Right ventricle myocardium inferior (tissue), 1 donor: ENCODE measurements at regions not wholly inside any gene's neighbourhood (a gene's known extent, or its start where the extent isn't known, plus 50 kb on each side); places are given as distances from the start of the nearest gene placed in this dataset.
"Not testable (repeated sequence)": the region's sequence is repeated elsewhere in the genome, so short reads cannot be mapped to it uniquely, and the experiment has no call there.

Experiments used
- ATAC-seq: fragments of 200-7000 bp; cut with Tn5 transposase; one replicate; pipeline ENCODE4 v1.9.1; 2020; ENCODE audit warnings: mild to moderate bottlenecking, moderate library complexity
- DNase-seq: peaks from one replicate; pipeline ENCODE4 v3.0.0; 2021; ENCODE audit errors: missing footprints
- intact Hi-C: fragments of 100-400 bp; cut with DNase I; formaldehyde crosslinking; loops from one replicate; pipeline ENCODE4 v1.11.0; 2022
- donor health status: DM: no; HTN: yes; CAD: no; lungs with severe emphysema.

DNA sequence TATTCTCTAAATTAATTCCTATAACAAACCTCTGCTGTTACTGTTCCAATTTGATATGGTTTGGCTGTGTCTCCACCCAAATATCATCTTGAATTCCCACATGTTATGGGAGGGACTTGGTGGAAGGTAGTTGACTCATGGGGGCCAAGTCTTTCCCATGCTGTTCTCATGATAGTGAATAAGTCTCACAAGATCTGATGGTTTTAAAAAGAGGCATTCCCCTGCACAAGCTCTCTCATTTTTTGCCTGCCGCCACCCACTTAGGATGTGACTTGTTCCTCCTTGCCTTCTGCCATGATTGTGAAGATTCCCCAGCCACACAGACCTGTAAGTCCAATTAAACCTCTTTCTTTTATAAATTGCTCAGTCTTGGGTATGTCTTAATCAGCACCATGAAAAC is 104.3 kb upstream of the SLC25A48 start:
- DNase-seq, ATAC-seq, intact Hi-C loops: not testable (repeated sequence)

DNA sequence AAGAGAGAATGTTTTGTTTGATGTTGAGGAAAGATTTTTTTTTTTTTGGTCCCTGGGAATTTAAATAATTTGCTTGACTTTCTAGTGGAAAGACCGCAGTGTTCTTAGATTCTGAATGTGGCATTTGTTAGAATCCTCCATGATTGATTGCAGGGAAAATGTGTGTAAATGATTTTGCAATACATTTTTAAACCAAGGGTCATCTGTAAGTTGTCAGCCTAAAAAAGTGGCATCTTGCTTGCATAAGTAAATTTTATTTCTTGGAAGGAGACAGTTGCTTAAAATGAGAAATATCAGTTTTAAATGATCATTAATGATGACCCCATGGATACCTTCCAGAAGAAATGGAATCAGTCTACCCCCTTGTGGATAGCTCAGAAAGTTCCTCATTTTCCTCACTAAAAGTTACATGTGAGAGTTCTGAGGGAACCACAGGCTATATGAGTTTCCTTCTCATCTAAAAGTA is 105.1 kb upstream of the SLC25A48 start:
- intact Hi-C loops = no loop called here
- ATAC-seq (no peak), DNase-seq (no peak)

DNA sequence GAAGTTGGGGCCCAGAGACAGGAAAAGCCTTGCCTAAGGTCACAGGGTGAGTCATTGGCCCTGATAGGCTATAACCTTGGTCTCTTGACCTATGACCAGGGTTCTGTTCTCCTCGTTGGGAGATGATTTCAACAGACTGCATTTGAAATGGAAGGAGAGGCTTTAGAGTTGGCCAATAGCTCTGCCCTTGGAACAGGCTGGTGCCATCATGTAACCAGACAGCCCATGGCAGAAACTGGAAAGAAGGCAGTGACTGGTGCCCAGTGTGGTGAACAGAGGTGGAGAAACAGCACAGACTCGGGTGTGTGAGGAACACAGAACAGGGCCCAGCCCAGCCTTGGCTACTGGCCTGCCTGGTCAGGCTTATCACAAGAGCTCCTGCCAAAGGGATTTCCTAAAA is 109.8 kb upstream of the SLC25A48 start:
- intact Hi-C loops = no loop called here
- ATAC-seq (no peak), DNase-seq (no peak)

DNA sequence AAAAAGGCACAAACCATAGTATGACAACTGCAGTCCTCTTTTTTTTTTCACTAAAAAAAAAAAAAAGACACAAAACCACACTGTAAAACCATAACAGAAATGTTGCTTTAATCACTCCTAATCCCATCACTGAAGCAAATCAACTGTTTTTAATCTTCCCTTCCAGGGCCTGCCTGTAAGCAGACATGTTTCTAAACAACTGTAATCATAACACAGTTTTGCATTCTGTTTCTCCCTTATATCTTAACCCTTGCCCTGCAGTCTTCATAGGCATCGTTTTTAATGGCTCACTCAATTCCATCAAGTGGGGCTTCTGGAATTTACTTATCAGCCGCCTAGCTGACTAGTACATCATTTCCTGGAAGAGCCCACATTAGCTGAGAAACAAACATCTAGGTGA is 111.0 kb upstream of the SLC25A48 start:
- intact Hi-C loops = no loop called here
- no peak for ATAC-seq

DNA sequence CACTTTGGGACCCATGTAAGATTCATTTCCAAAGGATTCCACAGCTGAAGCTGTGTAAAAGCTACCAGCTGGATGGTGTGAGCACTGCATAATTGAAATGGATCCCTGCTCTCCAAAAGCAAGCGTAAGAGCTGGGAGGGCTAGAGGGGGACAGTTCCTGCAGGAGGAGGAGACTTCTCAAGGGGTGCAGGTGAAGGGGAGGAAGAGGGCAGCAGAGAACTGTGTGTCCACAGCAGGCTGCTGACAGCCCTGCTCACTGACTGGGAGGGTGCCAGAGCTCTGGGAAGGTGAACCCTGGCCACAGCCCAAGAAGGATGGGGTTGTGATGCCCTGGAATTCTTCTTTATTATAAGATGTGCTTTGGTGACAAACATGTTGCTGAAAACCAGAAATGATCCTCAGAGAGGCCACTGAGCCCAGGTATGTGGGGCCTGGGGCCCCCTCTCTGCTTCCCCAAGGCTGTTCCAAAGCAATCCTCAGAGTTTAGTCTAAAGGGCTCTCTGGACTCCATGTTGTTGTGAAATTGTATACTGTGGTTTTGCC is 112.8 kb upstream of the SLC25A48 start:
- DNase-seq (no peak), ATAC-seq (no peak)
- intact Hi-C loops = no loop called here

More for the DNA sequence above, 111.0 kb upstream of the SLC25A48 start:
- no peak for DNase-seq

DNA sequence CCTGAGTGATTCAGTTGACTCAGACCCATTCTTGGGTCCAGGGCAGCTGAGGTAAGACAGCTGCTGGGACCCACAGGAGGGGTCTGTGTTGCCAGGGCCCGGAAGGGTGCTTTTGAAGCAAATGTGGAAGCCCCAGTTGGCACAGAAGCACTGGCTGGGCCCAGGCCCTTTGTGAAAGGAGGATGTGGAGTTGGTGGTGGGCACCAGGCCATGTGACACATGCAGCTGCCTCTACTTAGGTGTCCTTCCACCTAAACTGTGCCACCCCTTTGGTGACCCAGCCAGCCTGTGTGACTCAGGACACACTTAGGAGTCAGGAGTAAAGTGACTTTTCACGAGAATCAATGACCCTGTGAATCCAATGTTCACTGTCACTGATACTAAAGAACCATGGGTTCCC is 114.3 kb upstream of the SLC25A48 start:
- DNase-seq (no peak), ATAC-seq (no peak)
- intact Hi-C loops = no loop called here

DNA sequence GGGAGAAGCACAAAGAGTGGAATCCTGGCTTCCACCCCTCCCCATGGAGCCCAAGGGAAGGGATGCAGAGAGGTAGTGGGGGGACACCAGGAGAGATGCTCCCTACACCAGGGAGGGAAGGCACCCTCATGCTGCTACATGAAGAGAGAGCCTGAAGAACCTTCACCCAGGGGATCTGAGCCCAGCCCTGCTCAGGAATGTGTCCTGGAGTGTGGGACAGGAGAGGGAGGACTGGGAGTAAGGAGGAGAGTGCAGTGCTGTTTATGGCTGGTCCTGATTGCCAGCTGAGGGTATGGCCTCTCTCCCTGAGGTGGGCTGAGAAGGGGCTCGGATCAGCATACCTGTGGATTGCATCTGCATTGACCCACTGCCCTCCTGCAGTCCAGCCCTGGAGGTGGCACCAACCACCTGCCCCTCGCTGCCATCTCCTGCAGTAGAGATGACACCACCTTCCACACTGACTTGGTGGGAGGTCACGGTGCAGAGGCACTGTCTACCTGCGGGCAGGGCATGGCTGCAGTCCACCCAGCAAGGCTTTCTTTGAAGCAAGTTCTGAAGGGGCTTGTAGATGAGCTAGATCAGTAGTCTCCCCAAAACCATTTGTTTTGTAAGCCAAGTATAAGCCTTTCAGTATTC is 114.9 kb upstream of the SLC25A48 start:
- ATAC-seq (no peak), DNase-seq (no peak)
- intact Hi-C loops = loop anchor here (10.0 kb wide), 1 partner anchor 155 kb away; no protein-coding TSS in a partner anchor

DNA sequence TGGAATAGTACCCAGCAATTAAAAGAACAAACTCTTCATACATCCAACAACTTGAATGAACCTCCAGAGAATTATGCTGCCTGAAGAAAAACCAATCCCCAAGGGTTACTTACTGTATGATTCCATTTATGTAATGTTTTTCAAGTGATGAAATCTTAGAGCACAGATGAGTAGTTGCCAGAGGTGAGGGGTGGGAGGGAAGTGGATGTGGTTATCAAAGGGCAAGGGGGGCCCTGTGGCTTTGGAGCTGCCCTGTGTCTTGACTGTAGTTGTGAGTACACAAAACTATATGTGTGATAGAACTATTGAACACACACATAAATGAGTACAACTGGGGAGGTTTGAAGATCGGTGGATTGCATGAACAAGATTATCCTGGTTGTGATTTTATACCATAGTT is 115.8 kb upstream of the SLC25A48 start:
- intact Hi-C loops = loop anchor here (10.0 kb wide), 1 partner anchor 154 kb away; no protein-coding TSS in a partner anchor
- DNase-seq (no peak), ATAC-seq (no peak)

DNA sequence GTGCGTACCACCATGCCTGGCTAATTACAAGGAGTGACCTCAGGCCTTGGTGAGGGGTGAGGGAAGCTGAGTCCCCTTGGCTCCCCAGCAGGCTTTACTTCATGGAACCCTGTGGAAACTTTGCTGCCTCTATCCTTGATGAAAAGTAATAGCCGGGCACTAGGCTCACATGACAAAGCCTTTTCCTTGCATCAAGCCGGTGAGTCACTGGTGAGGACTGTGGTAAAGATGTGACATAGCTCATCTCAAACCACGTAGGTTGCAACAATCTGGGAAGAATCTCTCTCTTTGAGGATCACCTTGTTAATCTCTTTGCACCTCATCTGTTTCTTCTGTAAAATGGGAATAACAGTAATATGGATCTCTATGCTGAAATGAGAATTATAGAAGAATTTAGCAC is 116.3 kb upstream of the SLC25A48 start:
- no peak for ATAC-seq
- intact Hi-C loops = loop anchor here (10.0 kb wide), 1 partner anchor 153 kb away; no protein-coding TSS in a partner anchor
- no peak for DNase-seq

DNA sequence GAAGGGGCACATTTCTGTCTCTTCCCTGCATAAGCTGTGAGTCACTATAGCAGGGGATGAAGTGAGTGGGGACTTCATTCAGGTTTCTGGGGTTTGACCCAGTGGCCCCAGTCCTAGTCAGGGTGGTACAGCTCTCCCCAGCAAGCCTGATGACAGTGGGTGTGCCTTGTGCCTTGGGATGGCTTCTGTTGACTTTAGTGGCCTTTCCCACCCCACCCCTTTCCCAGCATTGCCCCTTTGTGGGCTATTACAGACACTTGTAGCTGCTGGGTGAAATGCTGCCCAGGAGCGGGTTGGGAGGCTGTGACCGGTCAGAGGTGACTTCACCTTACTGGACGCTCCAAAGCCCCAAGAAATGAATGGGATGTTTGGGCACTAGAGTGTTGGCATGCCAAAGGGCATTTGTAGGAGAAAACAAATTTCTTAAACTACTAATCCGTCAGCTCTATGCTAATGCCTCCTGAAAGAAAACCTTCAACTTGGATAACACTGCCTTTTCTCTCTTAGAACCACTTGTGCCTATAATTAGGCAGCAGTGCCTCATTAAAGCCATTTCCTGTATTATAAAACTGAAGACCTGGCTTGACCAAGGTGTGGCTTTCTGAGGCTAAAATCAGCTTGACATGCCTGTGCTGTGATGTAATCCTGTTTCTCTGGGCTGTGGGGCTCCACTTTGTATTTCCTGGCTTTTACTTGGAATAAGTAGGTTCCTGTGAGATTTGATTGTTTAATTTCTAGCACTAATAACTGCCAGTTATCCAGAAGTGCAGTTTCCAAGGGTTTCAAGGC is 119.0 kb upstream of the SLC25A48 start:
- DNase-seq (no peak), ATAC-seq (no peak)
- intact Hi-C loops = loop anchor here (10.0 kb wide), 1 partner anchor 151 kb away; no protein-coding TSS in a partner anchor

DNA sequence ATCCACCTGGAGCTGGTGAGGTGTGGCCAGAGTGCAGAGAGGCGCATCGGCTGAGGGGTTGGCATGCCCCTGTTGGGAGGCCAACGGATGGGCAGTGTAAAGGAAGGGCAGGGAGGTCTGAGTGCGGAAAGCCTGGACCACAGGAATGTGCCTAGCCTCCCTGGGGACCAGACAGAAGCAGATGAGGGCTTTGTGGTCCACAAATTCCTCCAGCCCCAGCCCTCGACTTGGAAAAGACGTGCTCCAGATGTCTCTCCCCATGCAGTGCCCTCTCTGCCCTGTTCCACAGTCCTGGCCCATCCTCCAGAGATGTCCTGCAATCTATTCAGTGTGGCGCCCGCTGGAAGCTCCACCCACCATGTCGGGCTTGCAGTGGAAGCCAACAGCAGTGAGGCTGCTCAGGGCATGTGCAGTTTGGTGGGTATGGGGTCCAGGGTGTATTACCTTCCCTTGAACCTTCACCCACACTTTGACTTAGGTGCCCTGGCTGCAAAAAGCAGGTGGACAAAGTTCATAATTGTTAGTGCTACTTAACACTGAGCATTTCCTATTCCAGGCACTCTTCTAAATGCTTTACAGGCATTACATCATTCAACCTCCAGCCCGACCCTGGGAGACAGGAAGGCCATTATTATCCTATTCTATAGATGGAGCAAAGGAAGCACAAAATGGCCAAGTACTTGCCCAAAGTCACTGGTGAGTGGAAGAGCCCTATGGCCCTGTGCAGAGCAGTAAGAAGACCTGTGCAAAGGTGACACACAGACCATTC is 120.2 kb upstream of the SLC25A48 start:
- intact Hi-C loops = loop anchor here (10.0 kb wide), 1 partner anchor 150 kb away; no protein-coding TSS in a partner anchor
- no peak for DNase-seq
- no peak for ATAC-seq

DNA sequence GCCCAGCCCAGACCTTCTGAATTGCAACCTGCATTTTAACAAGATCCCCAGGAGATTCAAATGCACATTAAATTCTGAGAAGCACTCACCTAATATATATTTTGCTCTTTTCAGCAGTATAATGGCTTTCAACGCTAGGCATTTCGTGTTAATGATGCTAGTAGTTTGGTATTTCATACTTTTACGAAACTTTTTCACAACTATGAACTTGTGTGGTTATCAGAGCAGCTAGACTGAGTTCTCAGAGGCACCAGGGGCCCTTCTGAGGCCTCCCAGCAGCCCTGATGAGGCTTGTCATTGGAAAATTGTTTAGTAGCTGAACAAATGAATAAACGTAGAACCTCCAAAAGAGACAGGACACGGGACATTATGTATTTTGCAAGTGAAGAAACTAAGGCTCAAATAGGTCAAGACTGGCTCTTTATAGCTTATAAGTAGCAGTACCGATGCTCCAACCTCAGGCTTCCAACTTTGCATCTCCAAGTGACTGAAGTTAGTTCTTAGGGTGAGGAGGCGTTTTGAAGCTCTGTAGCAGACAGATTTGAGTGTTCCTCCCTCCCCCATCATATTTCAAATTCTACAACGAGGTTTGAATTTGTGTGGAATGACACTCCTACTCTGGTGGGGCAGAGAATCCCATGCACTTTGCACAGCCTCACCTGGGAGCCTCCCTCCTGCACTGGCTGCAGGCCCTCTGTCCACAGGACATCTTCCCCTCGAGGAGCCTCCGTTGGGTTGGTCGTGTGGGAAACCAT is 121.1 kb upstream of the SLC25A48 start:
- no peak for ATAC-seq
- DNase-seq = no peak

DNA sequence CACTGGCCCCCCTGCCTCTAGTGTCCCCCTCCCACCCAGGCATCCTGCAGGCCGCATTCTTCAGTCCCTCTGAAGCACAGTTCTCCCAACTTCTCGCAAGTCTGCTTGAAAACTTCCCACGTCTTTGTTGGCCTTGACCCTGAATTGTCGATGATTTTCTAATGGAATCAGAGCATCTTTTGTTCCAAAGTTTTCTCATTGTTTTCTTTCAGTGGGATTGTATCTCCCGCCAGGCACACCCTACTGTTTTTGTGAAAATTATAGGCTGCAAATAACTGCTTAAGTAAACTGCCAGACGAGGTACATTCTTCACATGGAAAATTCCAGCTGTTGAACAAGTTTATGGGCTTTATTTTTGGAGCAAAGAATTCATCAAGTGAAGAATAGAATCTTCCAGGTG is 122.6 kb upstream of the SLC25A48 start:
- intact Hi-C loops = loop anchor here (10.0 kb wide), 1 partner anchor 147 kb away; no protein-coding TSS in a partner anchor

More for the DNA sequence above, 121.1 kb upstream of the SLC25A48 start:
- intact Hi-C loops = loop anchor here (10.0 kb wide), 1 partner anchor 149 kb away; no protein-coding TSS in a partner anchor

DNA sequence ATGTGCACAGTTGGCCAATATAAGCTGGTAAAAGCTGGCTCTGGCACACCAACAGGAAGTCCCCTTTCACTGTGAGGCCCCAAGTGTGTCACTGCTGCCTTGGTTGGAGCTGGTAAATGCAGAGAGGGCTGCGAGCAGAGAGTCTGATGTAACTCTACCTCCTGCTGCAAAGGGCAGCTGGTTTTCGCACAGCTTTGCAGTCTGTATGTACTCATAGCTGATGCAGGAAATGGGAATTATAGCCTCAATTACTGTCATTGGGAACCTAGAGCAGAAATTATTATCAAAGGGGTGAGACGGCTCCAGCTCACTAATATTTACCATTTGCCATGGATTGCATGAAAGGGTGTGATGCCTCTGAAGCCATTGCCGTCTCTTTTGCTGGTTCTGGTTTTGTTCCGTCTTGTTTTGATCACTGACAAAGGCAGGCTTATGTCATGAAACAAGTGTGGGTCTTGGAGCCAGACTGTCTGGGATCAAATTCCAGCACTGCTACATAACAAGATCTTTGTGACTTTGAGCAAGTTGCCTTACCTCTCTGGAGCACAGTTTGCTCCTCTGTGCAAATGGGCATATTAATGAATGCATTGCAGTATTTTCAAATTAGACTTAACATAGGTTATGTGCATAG is 124.3 kb upstream of the SLC25A48 start:
- DNase-seq (no peak), ATAC-seq (no peak)
- intact Hi-C loops = loop anchor here (10.0 kb wide), 1 partner anchor 145 kb away; no protein-coding TSS in a partner anchor

More for the DNA sequence above, 122.6 kb upstream of the SLC25A48 start:
- ATAC-seq (no peak), DNase-seq (no peak)

DNA sequence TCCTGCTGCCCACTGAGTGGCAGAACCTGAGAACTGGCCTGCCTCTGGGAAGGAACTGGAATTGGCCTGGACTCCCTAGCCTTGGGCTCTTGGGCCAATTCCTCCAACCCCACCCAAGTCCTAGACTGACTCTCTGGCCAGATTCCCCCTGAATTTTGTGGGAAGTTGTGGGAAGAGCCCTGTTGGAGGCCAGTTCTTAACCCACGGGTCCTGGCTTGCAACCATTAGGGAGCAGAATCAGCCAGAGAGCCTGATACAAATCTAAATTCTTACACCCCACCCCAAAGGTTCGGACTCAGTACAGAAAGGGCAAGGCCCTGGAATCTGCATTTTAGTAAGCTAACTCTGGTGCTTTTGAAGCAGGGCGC is 125.3 kb upstream of the SLC25A48 start:
- intact Hi-C loops = no loop called here
- ATAC-seq = no peak
- no peak for DNase-seq

DNA sequence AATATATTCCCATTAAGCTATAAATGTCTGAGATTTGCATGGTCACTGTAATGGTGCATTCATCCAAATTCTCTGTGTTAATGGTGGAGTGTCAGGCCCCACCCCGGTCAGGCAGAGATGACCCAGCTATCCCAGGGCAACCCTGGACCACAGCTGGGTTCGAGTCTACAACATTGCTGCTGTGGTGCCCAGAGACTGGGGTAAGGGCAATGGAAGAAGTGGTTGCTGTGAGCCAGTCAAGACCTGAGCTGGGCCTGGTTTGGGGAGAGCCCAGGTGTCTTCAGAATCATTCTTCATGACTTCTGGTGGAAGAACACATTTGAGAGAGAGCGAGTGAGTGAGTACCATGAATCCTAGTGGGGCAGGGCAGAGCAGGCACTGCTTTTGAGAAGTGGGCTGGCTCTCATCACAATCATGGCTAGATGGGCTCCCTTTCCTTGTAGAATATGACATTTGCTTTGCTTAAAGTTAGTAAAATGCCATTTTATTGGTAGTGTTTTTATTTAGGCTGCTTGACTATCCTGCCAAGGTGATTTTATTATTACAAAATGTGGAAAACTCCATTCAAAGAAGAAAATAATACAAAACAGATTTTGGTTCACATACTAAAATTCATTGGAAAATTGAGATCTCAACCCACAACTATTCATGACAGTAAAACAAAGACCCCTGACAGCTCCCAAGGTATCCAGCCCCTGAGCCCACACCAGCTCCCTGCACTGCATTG is 125.8 kb upstream of the SLC25A48 start:
- no peak for ATAC-seq
- DNase-seq = no peak
- intact Hi-C loops = no loop called here

DNA sequence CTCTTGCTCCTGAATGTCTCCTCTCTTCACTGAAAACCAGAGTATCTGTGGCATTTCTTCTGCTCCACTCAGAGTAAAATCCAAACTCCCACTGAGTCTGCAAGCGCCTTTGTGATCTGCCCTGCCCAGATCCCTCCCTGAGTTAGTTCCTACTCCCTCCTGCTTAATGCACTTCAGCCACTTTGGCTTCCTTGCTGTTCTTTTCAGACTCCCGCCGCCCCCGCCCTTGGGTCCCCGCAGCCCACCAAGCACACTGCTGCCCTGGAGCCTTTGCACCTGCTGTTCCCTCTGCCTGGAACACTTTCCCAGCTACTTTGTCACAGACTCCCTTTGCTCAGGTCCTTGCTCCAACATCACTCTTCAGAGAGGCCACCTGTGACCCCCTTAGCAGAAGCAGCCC is 127.2 kb upstream of the SLC25A48 start:
- intact Hi-C loops = no loop called here
- no peak for DNase-seq

More for the DNA sequence above, 127.2 kb upstream of the SLC25A48 start:
- no peak for ATAC-seq
